ENCODE measurements at regions not wholly inside any gene's neighbourhood (a gene's known extent, or its start where the extent isn't known, plus 50 kb on each side); places are given as distances from the start of the nearest gene placed in this dataset.
"Not testable (repeated sequence)": the region's sequence is repeated elsewhere in the genome, so short reads cannot be mapped to it uniquely, and the experiment has no call there.

GRCh38 chr10:109633846-109634245, 289.5 kb downstream of the XPNPEP1 start:
- DNase-seq: no peak
- no peak for TF ChIP-seq POLR2A (IDR thresholded peaks at IDR 0.05)
- no peak for TF ChIP-seq CTCF (IDR thresholded peaks at IDR 0.05)
- no peaks in the 10 kb centered on the region for H3K4me1 ChIP-seq
- H3K9me3 ChIP-seq: no peaks in the 10 kb centered on the region
- H3K27ac ChIP-seq: no peak overlapping the region
- intact Hi-C loops (cut with DNase I; ENCODE audit: low total_unique reads): no loop called here
- H3K4me3 ChIP-seq: no peak overlapping the region
- no peaks in the 10 kb centered on the region for H3K27me3 ChIP-seq
- peaks cover 0 to 3% of the 10 kb centered on the region in 2 donors for H3K36me3 ChIP-seq

- H3K27ac ChIP-seq; H3K27me3 ChIP-seq; DNase-seq; H3K36me3 ChIP-seq; intact Hi-C loops (cut with DNase I; ENCODE audit: low total_unique reads); H3K9me3 ChIP-seq; H3K4me3 ChIP-seq; H3K4me1 ChIP-seq: not testable (repeated sequence)
Measured at GRCh38 chr10:109633017-109633416, 290.3 kb downstream of the XPNPEP1 start.

GRCh38 chr10:109624939-109625338, 298.4 kb downstream of the XPNPEP1 start:
- intact Hi-C loops (cut with DNase I; ENCODE audit: low total_unique reads): no loop called here
- H3K9me3 ChIP-seq: no peaks in the 10 kb centered on the region
- no peak for DNase-seq
- H3K27ac ChIP-seq: no peak overlapping the region
- TF ChIP-seq POLR2A (IDR thresholded peaks at IDR 0.05): no peak
- TF ChIP-seq CTCF (IDR thresholded peaks at IDR 0.05): no peak
- no peaks in the 10 kb centered on the region for H3K27me3 ChIP-seq
- no peak overlapping the region for H3K4me3 ChIP-seq
- H3K36me3 ChIP-seq: no peaks in the 10 kb centered on the region
- H3K4me1 ChIP-seq: no peaks in the 10 kb centered on the region

- TF ChIP-seq POLR2A (IDR thresholded peaks at IDR 0.05) (no peak), CTCF (IDR thresholded peaks at IDR 0.05) (no peak)
- Histone ChIP-seq H3K27me3 (no peaks in the 10 kb centered on the region), H3K4me1 (no peaks in the 10 kb centered on the region), H3K4me3 (no peak overlapping the region), H3K27ac (no peak overlapping the region), H3K9me3 (no peaks in the 10 kb centered on the region), H3K36me3 (no peaks in the 10 kb centered on the region)
- intact Hi-C loops (cut with DNase I; ENCODE audit: low total_unique reads): no loop called here
- DNase-seq: no peak
Measured at GRCh38 chr10:109622566-109622965, 300.7 kb downstream of the XPNPEP1 start.

GRCh38 chr10:109620396-109620795, 302.9 kb downstream of the XPNPEP1 start:
- no peak overlapping the region for H3K4me3 ChIP-seq
- intact Hi-C loops (cut with DNase I; ENCODE audit: low total_unique reads): no loop called here

More at GRCh38 chr10:109620396-109620795, 302.9 kb downstream of the XPNPEP1 start:
- no peak for DNase-seq
- Histone ChIP-seq H3K27me3 (no peaks in the 10 kb centered on the region), H3K36me3 (no peaks in the 10 kb centered on the region), H3K9me3 (no peaks in the 10 kb centered on the region), H3K4me1 (no peaks in the 10 kb centered on the region), H3K27ac (no peak overlapping the region)
- TF ChIP-seq CTCF (IDR thresholded peaks at IDR 0.05): no peak
- TF ChIP-seq POLR2A (IDR thresholded peaks at IDR 0.05): no peak

Measured in uterus (tissue), 3 donors.